ENCODE measurements at regions not wholly inside any gene's neighbourhood (a gene's known extent, or its start where the extent isn't known, plus 50 kb on each side); places are given as distances from the start of the nearest gene placed in this dataset.
"Not testable (repeated sequence)": the region's sequence is repeated elsewhere in the genome, so short reads cannot be mapped to it uniquely, and the experiment has no call there.

DNA sequence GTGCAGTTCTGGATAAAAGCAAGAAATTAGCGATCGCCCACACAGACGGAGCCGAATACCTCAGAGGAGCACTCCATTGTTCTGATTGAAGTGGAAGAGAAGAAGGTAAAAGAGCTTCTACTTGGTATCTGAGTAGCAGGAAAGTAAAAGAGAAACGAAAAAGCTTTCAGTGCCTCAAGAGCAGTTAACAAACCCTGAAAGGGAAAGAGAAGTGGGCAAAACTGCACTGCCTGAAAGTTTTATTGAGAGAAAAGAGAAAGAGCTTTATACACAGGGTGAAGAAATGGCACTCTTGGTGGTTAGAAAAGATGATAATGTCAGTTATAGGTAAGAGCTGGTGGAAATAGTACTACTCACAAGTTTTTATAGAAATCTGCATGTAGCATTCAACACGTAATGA lies 192.8 kb downstream of the CDCA7 start:
- no peak for DNase-seq (ENCODE audit: low read depth)

DNA sequence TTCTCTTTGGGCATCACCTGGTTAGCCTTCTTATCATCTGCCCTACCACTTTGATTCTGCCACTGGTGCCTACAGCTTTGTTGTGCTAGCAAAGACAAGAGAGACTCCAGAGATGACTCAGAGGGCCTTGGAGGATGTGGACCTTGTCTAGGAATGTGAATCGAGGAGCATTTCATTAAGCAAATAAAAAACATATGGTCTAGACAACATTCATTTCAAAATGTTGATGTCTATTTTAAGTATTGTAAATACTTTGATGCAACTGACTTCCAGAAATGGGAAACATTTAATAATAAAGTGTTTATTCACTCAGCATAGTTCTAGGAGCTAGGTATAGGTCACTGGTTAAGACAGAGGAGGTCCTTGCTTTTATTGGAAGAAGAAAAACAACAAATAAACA lies 195.5 kb downstream of the CDCA7 start:
- peak; percentile 62 for DNase-seq (ENCODE audit: low read depth)

DNA sequence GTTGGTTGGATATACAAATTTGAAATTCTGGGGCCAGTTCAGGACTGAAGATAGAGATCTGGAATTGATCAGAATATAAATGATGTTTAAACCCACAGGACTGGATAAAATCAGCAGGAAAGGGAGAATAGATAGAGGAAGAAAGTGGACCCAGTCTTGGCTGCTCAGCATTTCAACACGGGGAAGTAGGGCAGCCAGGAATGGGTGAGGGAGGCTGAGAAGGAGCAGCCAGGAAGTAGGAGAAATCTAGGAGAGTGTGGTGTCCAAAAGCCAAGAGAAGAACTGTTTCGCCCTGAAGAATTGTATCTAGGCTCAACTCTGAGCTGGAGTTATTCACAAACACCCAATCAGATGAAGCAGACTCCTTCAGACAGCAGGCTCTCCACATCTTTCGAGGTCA lies 197.9 kb downstream of the CDCA7 start:
- no peak for DNase-seq (ENCODE audit: low read depth)

DNA sequence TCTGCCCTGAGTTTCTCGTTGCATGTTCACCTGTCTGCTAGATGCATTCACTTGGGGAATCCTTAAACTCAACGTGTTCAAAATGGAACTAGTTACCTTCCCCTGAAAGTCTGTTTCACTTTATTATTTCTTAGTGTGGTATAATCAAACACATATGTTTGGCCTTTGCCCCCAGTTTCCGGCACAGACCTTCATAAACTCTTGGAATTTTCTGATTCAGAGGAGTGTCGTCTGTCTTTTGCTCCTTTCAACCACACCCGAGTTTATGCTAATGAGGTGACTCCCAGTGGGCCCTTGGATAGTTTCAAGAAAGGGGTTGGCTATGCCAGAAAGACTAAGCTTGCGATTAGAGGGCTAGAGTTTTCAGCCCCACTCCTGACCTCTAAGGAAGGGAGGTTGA lies 198.9 kb downstream of the CDCA7 start:
- DNase-seq (ENCODE audit: low read depth), result no peak

DNA sequence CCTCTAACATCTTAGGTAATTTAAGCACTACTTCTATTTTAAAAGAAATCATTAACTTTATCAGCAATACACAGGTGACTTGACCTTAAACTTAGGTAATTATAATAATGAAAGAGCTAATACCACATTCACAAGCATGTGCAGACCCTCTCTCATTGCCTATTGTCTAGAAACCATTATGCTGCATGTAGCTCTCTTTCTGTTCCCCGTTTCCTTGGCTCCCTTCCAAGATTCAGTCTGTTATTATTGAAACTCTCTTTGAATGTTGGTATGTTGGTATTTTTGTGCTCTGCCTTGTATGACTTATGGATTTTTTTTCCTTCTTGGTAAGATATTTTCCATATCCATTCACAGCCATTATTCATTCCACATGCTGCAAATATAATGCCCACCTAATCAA lies 201.2 kb downstream of the CDCA7 start:
- DNase-seq (ENCODE audit: low read depth), result peak; percentile 54

DNA sequence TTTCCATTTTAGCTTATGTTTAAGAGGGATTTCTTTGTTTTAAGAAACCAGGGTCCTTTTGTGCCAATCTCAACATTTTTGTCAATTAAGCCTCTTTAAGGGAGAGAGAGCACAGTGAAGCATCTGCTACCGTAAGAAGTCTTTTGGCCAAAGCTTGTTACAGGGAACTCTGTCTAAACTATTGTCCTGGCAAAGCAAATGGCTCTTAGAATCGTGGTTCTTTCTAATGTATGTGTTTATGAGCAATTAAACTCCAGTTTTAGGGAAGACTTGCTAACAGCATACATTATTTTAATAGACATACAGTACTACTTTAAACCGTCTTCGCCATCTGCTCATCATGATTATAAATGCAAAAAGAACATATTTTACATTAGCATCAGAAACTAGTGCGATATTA lies 202.1 kb downstream of the CDCA7 start:
- DNase-seq (ENCODE audit: low read depth), result no peak

DNA sequence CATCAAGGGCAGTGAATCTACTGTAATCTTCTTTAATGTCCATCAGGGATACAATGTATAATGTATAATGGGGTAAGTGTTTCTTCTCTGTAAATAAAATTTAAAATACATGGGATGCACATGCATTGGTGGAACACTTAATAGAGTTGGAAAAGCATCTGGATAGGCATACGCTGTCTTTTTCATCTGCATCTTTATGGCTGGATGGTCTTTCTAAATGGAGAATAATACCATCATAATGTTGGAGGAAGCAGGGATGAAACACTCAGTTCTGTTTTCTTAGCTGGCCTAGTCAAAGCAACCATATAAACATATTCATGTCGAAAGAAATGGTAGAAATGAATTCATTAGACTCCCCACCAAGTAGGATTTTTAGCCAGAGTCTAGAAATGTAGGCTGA lies 202.8 kb downstream of the CDCA7 start:
- no peak for DNase-seq (ENCODE audit: low read depth)

DNA sequence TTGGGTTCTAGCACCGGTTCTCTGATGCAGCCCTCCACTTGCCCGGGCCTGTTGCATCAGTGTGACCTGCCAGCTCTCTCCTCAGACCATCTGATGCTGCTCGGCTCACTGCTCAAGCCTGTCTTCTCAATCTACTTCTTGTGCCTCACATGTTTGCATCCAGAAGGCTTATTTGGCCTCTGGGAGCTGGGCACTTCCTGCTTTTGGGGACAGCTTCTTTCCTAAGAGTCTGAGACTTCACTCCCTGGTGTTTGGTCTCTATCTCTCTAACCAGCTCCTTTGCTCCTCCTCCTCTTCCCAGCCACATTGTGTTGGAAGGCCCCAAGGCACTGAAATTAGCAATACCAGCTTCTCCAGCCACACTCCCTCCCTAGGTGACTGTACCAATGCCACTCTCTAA lies 212.8 kb downstream of the CDCA7 start:
- DNase-seq (ENCODE audit: low read depth), result no peak

DNA sequence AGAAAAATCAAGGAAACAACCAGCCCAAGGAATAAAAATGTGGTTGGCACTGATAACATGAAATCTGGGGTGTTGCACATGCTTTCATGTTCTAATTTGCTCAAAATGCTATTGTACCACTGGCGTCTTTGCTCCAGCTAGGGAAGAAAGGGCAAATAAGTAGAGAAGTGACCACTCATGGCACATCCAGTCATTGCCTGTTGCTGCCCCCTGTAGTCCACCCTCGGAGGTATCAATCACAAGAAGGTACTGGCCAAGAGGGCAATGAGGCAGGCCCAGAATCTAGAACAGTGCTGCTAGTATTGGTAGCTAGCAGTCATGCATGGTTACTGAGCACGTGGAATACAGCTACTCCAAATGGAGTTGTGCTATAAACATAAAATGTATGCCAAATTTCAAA lies 213.4 kb downstream of the CDCA7 start:
- DNase-seq (ENCODE audit: low read depth), result peak; percentile 49

DNA sequence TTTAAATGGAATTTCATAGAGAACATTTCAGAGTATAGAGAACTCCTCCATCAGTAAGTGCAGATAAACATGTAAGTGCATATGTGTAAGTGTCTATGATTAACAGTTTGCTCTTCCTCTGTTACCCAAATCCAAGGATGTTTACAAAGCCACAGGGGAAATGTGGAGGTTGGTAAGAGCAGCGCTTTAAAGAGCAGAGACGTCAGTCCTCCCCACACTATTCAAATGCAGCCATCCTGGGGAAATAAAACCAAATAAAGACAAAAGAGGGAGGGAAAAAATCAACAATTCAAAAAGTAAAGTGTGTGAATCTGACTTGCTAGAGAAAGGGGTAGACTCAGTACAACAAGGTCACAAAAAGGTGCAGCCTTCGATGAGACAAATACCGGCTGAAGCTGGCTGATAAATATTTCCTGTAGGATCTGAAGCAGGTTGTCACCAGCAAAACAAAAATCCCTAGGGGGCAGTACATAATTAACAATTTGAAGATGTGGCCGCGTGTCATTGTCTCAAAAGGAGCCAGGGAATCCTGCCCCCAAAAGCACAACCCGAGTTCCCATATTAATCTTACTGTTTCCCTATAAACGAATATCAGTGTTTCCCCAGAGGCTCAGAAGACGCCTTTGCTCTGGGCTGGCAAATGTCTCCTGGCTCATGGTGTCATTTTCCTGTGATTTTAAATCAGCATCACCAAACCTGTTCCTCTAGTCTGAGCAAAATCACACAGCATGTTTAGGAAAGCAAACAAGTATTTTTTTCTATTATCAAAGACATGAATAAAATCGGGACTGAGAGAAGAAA lies 216.5 kb downstream of the CDCA7 start:
- DNase-seq (ENCODE audit: low read depth), result peak; percentile 50

DNA sequence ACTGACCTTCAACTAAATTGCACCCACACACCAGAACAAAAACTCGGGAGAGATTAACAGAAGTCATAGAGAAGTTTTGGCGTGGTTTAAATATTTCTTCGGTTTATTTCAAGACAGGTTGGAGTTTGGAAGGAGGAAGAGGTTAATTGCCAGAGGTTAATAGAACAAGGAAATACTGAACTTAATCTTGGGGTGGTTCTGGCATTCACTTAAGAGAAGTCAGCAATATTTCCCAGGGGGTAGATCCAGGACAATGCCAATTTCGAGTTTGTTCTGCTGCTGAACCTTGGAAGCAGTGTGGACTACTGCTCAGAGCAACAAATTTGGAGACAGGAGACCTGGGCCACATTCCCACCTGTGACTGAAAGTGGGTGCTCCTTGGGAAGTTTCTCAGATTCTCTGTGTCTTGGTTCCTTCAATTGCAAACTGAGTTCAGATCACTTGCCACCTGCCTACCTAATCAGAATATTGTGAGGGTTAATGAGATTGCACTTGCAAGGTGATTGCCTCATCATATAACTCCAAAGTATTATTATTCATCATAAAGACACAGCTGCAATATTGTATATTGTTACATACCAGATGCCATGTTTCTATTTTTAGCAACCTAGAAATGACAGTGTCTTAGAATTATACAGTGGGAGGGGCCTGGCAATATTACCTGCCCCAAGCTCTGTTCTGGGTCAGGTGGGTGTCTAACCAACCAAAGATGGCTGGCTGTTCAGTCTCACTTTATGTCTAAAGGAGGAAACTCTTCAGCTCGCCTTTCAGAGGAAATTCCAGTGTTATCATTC lies 217.4 kb downstream of the CDCA7 start:
- DNase-seq (ENCODE audit: low read depth), result no peak

DNA sequence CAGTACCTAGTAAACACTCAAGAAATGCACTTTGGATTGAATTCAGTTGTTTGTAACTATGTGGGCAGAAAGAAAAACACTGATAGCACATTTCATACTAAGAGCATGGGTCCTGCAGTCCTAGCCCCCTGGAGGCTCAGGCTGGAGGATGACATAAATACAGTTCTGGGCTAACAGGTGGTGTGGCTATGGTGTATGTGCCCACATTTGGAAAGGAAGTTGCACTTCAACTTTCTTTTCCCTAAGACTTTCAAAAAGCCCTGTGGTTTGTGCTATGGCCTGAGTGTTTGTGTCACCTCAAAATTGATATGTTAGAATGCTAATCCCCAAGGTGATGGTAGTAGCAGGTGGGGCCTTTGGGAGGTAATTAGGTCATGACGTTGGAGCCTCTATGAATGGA lies 218.2 kb downstream of the CDCA7 start:
- DNase-seq (ENCODE audit: low read depth), result no peak

DNA sequence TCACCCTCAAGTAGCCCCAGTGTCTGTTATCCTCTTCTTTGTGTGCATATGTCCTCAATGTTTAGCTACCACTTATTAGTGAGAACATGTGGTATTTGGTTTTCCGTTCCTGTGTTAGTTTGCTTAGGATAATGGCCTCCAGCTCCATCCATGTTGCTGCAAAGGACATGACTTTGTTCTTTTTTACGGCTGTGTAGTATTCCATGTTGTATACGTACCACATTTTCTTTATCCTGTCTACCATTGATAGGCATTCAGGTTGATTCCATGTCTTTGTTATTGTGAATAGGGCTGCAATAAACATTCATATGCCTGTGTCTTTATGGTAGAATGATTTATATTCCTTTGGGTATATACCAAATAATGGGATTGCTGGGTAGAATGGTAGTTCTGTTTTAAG lies 219.1 kb downstream of the CDCA7 start:
- DNase-seq (ENCODE audit: low read depth), result not testable (repeated sequence)

DNA sequence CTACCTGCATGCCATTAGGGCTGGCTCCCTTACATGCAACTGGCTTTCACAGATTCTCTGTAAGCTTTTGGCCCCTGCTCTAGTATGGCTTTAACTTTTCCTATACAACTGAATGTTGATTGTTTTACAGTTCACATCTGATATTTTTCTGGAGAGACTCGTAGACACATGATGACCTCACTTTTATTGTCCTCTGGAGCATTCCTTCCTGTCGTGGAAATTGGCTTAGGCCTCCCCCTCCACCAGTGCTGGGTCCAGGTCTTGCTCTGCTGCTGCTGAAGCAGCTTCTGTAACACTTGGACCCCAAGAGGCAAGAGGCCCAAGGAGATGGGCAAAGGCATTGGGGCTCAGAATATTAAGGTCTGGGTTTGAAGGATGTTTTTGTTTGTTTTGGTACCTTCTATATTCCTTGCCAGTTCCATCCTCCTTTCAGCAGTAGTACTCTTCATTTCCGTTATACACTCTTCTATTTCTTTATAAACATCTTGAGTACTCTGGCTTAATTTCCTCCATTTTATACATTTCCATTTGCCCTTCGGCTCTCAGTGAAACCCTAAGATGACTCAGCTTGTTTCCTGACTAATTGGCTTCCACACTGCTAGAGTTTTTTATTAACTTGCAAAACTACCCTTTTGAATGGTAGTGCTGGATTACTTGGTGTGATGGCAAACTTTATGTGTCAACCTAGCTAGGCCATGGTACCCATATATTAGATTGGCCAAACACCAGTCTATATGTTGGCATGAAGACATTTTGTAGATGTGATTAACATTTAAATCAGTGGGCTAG lies 219.8 kb downstream of the CDCA7 start:
- DNase-seq (ENCODE audit: low read depth), result peak; percentile 94

DNA sequence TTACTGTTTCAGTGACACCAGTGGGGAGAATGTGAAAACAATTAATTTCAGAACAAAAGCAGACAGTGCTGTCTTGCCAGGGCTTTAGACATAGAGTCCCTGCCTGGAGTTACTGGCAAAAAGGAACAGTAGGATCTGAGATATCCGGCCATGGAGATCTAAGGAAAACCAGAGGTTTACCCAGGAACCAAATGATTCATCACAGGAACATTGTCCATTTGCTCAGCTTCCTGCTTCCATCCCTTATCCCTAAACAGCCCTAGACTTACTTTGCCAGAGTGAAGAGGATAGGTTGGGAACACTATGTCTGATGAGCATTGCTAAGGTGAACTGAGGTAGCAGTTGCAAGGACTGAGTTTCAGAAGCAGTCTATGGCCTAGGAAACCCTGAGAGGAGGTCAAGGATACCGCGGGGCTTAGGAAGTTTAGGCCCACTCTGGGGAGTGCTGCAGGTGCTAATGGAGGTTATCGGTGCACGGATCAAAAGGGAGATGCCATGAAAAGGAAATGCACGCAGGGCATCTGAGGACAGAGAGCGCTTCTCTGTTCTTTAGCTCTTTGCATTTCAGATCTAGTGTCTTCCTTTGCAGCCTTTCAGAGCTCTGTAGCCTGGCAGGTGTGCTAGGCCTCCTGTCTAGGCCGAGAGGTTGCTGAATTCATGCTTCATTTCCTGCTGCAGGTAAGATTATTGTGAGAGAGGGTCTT lies 223.9 kb downstream of the CDCA7 start:
- DNase-seq (ENCODE audit: low read depth), result no peak

DNA sequence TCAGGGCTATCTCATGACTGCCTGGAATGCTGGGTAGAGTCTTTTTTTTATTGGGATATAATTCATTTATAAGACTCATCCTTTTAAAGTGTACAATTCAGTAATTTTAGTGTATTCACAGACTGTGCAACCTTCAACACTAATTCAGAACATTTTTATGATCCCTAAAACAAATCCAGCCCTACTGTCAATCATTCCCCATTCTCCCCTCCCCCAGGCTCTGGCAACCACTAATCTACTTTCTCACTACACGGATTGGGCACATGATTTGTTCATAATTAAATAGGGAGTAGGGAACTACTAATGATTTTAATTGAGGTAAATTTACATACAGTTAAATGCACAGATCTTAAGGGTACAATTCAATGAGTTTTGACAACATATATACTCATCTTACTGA lies 225.7 kb downstream of the CDCA7 start:
- no peak for DNase-seq (ENCODE audit: low read depth)

DNA sequence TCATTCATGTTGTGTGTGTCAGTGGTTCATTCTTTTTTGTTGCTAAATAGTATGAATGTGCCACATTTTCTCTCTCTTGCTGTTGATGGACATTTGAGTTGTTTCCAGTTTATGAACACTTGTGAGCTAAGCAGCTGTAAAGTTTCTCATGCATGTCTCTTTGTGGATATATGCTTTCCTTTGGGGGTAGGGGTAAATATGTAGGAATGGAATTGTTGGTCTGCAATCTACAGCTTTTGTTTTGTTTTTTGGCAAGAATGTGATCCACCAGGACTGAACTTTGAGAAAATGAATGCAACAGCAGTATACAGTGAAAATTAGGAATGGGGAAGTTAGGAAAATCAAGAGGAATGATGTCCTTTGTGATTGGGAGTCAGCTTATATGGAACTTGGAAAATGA lies 226.3 kb downstream of the CDCA7 start:
- DNase-seq (ENCODE audit: low read depth), result peak; percentile 26

DNA sequence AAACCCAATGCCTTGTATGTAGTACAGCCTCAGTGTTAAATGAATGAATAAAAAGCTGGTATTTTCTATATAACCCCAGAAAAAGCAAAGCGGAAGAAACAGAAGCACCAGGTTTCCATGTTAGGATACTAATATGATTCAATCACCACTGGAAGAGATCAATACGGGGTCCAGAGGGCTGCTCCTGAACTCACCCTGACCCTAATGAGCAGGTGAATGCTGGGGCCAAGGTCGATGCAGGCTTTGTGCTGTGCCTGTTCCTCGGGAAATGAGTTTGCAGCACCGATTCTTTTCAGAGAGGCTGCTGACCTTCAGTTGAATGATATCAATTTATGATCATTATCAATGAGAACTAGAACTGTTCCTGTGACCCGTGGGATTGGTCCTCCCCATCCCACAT lies 228.5 kb downstream of the CDCA7 start:
- no peak for DNase-seq (ENCODE audit: low read depth)

DNA sequence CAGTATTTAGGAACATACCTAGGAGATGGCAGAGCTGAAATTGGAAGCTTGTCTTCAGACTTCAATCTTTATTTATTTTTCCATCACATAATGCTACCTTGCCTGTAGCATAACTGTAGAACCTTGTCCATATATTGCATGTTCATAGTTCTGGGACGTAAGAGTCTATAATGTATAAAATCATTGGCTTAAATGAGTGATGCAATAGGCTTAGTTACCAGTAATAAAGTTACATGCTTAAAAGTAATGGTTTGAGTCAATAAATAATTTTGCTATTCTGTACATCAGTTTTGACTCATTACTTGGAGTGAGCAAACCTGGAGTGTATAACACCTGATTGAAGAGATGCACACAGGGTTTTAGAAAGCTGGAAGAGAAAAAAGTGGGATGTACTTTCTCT lies 229.3 kb downstream of the CDCA7 start:
- no peak for DNase-seq (ENCODE audit: low read depth)

DNA sequence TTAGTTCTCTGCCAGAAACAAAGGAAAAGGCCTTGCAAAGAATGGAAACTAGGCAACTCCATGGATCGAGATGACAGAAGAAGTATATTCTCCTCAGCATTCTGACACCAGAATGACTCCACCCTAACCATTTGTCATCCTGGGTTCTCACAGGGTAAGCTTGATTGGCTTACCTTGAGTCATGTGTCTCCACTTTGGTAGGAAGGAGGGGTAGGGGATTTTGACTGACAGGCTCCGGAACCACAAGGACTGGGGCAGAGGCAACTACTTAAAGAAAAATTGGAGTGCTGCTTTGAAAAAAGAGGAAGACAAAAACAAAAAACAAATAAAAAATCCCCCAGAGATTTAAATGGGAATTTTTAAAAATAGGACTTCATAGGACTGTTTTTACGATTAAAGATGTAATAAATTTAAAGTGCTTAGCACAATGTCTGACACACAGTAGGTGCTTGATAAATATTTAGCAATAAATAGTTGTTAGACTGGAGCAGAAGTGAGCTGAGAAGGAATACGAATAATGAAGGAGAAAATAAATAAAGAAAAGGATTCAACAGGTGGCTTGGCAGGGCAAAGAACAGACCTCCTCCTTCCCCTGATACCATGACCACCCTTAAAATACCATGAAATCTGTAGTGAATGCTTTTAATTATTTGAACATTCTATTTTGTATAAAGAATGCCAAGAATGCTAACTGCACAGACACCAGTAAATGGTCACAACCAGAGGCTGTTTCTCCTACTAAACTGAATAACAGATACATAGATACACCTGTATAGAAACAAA lies 230.2 kb downstream of the CDCA7 start:
- DNase-seq (ENCODE audit: low read depth), result peak; percentile 29

DNA sequence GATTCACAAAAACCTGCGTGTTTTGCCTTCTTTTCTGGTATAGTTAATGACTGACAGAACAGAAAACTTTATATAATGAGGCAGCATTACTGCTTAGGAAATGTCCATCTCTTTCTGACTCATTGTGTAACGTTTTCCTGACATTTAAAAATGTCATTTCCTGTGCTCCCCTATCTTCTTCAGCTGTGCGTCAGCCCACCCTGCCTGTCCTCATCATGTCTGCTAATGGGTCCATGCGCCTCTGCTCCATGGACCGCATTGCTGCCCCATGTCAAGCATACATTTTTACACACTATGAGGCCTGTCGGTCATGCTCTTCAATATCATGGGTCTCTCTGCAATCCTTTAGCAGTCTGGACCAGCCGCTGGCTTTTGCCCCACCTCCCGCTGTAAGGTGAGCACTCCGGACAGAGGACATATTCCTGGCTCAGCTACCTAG lies 234.3 kb downstream of the CDCA7 start:
- DNase-seq (ENCODE audit: low read depth), result peak; percentile 93

Data from renal cortical epithelial cell (primary cell).